IPS-NIHi7 (cell line): ENCODE measurements at regions not wholly inside any gene's neighbourhood (a gene's known extent, or its start where the extent isn't known, plus 50 kb on each side); places are given as distances from the start of the nearest gene placed in this dataset.
"Not testable (repeated sequence)": the region's sequence is repeated elsewhere in the genome, so short reads cannot be mapped to it uniquely, and the experiment has no call there.

ENCODE experiments used
- DNase-seq: peaks from one replicate; pipeline ENCODE4 v3.0.0; 2012; ENCODE audit warnings: mixed read lengths; ENCODE audit errors: extremely low spot score

DNA sequence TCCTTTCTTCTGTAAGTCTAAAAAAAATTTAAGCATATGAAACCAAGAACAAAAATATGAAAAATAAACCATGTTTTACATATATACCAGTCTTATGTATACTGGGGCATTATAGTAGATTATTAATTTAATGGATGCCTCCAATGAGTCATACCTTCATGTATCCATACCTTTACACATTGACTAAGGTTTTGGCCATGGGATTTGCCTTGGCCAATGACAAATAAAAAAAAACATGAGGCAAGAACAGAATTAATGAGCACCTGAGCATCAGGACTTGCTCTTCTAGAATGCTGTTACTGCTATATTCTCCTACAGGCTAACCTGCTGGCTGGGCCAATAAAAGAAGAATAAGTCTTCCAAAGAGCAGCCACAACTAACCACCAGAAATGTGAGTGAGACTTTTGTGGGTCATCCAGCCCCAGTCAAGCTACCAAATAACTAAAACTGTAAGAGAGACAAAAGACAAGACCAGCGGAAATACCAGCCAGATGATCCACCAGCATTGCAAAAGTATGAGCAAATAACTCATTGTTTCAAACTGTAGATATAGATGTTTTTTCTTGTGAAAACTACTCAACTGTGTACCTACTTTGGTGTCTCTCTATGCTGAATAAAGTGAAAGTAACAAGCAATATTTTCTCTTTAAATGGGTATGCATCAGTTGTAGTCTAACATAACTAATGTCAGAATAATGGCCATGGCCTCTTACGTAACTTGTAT, 749.6 kb upstream of the VRK2 start:
- DNase-seq, result no peak

DNA sequence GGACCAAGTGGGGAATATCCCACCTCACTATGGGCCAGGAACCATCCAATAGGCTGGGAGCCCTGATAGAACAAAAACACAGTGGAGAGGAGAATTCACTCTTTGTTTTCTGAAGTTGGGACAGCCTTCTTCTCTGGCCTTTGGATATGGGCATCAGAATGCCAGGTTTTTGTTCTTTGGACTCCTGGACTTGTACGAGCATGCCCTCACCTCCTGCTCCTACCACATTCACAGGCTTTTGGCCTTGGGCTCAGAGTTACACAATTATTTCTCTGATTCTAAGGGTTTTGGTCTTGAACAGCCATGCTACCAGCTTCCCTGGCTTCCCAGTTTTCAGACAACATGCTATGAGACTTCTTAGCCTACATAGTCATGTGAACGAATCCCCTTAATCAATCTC, 732.9 kb upstream of the VRK2 start:
- DNase-seq, result no peak

DNA sequence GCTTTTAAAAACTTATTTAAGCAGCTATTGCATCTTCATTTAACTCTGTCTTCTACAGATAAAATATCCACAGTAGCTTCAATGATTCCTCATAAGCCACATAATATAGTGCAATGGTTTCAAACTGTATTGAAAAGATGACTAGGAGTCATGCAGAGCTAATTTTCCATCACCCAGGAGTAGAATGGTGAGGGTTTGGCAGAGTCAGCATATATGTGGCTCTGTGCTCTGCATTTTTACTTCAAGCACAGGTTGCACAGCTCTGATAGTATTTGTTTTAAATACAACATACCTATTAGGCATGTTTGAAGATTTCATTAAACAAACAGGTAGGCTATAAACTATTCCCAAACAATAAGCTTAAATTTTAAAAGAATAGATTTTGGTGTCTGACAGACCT, 731.9 kb upstream of the VRK2 start:
- DNase-seq, result no peak

DNA sequence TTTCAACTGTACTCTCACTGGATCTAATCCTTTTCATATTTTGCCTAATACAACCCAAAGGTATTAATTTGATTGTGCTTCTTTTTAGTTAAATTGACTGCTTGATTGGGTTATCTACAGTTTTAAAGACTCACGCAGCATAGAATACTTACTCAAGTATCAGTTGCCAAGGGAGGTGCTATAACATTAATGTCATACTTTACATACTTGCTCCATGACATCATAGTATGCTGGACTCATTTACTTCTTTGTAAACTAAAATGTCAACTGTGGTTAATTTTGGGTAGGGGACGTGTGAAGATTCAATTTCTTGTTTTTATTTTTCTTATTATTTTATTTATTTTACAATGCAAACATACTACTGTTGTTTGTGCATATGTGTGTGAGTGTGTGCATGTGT, 716.2 kb upstream of the VRK2 start:
- no peak for DNase-seq

DNA sequence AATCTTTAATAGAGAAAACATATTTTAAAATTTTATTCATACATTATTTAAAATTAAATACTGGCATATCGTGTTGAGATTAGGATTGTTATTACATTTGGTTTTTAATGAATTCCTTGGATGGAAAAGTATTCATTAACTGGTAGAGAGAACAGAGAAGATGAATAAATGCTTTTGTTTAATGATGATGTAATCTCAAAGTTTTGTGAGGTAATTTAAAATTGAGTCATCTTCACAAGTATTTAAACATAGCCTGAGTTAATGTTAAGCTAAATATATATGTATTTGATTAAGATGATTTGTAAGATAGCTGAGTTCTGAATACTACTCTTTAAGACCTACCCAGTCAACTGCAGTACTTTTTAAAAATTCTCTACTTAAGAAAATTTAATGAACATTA, 713.4 kb upstream of the VRK2 start:
- no peak for DNase-seq

DNA sequence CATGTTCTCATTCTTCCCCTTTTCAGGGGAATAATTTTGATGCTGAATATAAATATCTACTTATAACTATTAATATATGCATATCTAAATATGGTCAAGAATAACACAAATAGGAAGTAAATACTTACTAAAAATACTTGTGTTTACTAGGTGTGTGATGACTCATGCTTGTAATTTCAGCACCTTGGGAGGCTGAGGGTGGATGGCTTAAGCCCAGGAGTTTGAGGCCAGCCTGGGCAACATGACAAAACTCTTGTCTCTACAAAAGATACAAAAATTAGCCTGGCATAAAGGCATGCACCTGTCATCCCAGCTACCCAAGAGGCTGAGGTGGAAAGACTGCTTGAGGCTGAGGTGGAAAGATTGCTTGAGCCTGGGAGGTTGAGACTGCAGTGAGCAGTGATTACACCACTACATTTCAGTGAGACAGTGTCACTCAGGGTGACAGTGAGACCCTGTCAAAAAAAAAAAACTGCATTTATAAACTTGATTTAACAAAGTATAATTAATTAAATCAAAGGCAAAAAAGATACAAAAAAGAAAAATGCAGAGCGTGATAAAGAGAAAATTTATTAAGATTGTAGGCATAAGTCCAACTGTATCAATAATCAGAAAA, 703.1 kb upstream of the VRK2 start:
- DNase-seq, result no peak

DNA sequence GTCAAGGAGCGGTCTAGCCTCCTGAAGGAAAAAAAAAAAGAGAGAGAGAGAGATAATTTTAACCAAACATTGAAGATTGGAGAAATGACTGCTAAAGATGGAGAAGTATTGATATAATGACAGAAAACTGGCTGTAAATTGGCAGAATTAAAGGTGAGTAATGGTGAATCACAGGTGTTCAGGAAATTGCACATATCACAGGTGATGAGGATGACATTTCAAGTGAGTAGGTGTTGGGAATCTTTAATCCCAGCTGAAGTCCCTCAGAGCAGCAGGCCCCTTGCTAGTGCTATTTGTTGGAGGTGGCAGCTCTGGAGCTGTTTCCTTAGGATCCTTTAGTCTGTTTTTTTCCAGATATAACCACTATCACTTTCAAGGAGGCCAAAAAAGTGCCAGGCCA, 678.4 kb upstream of the VRK2 start:
- DNase-seq, result no peak

DNA sequence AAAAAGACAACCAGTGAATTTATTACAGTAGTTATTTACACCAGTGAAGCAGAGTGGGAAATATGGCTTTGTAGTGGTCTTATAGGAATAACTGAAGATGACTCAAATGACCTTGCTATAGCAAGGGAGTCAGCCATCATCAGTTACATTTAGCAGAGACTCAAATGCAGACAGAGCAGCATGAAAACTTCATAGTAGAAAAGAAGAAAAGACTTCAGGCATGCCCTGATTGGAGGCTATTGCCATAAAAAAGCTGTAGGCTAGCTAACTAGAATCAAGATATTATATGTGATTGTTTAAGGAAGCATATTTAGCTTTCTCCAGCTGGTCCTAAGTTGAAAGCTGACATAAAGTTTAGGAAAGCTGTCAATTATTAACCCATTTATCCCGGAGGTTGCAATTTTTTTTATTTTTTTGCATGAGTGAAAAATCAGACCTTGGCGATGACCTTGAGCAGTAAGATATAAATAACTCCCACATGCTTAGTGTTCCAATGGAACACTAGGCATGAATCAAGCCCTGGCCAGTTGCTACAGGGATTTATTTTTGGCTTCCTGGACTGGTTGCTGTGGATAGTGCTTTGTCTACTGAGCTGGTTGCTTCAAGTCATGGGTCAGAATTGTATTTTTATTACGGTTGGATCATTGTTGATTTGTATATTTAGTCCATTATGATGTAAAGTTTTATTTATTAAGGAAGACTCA, 675.6 kb upstream of the VRK2 start:
- DNase-seq, result no peak

DNA sequence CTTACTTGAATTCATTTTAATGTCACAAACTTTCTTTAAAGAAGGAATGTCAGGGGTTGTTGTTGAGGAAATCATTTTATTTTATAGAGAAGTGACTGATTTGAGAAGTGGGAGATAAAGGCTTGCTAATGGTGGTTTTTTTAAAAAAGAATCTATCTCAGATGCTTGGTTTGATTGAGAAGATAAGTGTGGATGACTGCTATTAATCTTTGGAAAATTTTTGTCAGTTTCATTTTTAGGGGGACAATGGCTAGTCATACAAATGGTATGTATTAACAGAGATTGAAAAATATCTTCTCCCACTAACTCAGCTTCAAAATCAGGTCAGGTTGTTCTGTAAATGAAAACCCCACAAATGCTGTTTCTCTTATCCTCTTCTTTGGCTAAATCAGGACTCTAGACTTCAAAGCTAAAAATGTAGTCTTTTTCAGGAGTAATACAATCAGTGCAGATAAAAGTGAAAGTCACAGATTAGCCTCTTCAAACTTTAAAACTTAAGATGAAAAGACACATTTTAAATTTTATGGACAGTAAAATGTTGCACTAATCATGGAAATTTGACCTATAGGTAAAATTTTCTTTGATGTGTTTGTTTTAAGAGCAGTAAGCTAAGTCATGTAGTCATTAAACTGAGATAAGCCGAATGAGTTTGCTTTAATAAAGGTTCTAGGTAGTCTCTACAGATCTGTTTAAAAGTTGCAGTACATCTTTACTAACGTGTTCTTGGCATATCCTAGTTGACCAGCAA, 674.2 kb upstream of the VRK2 start:
- DNase-seq, result no peak

DNA sequence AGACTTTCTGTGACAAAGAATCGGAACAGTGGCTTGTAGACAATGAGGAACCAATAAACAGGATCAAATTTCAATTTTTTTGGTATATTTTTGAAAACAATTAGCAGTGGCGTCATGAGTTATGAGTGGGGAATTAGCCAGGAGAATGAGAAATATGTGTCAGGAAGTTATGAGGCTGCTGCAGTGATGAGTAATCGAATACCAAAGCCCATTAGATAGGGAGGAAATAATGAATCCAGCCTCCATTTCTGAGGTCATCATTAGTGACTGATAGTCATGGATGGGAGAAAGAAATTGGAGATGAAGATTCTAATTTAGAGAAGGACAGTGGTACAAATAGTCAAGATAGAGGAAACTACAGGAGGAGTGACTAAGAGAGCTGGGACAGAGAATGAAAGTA, 673.1 kb upstream of the VRK2 start:
- DNase-seq, result no peak

DNA sequence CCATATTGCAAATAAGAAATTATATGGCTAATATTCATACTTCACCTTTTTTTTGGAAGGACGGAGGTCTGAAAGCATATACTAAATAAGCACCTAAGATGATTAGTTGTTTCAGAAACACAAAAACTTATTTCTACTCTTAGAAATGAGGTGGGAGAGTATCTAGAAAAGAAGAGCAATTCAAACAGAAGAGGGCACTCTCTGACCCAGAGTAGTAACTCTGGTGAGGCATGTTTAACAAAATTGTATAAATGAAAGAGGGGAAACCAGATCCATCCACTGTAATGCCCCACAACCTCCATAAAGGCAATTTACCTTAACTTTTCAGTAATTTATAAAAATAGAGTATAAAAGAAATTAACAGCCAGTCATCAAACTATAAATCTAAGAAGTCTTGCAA, 669.6 kb upstream of the VRK2 start:
- no peak for DNase-seq

DNA sequence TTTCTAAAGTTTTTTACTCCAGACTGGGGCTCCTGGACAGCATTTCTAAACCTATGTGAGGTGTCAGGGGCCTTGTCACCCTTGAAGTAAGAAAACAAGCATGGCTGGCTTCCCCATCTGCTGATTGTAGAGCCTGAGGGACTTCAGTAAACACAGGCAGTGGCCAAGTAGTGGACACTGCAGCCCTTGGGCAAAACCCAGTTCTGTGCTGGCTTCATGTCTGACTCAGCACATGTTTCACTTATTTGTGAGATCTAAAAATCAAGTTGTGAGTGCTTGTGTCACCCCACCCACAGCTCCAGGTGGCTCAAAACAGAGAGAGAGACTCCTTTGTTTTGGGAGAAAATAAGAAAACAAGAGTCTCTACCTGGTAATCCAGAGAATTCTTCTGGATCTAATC, 660.3 kb upstream of the VRK2 start:
- DNase-seq, result no peak

DNA sequence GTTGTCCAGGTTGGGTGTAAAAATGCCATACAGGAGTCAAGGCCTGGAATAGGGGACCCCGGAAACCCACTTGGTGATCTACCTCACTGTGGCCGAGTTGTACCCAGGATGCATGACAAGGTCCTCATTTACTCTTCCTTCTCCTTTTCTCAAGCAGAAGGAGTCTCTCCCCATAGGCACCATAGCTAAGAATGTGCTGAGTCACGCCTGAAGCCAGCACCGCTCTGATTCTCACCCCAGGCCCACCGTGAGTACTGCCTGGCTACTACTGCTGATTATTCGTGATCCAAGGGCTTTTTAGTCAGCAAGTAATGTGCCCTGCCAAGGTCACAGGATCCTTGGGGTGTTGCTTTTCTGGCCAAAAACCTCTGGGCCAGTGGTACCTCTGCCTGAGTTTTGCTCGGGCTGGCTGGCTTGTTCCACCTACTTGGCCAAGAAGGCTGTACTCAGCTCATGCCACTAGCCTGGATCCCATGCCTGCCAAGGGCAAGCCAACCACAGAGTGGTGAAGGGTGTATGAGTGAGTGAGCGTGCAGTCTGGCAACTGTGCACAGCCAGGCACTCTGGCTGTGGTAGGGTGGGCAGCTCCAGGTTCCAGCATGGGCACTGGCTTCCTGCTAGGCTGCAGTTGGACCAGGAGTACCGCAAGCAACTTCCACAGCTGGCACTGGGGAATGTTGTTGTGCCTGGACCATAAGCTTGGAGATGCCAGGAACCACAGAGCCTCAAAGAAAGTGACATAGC, 650.1 kb upstream of the VRK2 start:
- no peak for DNase-seq

DNA sequence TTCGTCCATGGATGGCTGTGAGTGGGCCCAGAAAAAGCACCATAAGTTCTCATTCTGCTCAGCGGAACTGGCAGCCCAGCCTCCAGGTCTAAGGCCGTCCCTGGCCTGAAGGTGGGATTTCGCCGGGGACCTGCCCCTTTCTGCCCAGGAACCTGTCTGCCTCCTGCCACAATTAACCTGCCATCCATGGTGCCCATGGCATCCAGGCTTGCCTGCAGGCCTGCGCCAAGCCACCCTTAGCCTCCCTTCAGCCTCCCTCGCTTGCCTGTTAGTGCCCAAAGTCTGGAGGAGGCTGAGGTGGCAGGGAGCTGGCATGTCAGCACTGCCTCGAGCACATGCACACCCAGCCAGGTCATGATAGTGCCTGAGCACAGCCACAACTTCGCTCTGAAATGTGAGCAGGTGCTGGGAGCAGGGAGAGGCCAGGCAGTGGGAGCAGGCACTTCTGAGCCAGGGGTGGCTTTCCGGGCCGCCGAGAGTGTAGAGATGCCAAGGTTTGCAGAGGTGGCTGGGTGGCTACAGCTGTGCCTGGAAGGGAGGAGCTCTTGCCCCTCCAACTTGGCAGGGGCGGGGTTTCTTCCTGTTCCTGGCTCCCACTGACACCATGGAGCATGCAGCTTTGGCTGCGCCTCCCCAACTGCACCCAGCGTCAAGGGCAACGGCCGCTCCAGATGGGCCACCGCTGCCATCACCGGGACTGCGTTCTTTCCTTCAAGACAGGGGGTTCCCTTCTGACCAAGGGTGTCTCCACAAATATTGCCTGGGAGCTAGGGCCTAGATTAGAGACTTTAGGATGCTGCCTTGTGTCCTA, 648.9 kb upstream of the VRK2 start:
- DNase-seq, result no peak

DNA sequence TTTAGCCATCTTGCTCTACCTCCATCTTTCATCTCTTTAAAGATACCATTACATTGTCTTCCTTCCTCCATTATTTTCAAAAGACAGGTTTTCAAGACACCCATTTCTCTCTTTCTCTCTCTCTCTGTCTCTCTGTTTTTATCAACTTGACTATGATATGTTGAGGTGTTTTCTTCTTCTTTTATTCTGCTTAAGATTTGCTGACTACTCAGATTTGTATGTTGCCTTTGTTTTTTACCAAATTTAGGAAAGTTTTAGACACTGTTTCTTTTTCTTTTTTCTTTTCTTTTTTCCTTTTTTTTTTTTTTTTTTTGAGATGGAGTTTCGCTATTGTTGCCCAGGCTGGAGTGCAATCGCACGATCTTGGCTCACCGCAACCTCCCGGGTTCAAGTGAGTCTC, 647.5 kb upstream of the VRK2 start:
- no peak for DNase-seq

DNA sequence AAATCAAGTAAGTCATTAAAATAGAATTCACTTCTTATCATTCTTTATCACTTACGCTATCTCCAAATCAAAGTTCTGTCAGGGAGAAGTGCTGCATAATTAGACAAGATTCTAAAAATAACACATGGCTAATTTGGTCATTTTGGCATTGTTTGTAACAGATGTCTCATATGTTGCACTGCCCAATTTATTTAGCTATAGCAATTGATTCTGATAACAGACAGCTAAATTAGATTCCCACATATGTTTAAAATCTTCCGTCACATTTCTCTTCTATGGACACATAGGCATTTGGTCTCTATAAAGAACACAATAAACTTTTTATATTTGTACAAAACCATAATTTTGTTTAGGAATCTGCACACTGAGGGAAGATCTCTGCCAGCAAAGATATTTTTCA, 644.5 kb upstream of the VRK2 start:
- DNase-seq, result no peak

DNA sequence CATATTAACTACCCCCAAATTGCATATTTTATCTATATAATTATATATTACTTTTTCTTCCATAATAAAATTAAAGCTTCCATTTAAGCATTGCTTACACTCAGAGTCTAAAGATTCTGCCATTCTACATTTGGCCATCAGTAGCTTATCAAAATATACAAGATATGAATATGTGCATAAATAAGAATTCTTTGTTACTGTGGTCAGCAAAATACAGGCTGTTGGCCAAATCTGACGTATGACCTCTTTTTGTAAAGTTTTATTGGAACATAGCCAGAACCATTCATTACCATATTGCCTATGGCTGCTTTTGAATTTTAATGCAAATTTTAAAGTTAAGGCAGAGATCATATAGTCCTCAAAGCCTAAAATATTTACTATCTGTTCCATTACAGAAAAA, 643.9 kb upstream of the VRK2 start:
- DNase-seq, result no peak

DNA sequence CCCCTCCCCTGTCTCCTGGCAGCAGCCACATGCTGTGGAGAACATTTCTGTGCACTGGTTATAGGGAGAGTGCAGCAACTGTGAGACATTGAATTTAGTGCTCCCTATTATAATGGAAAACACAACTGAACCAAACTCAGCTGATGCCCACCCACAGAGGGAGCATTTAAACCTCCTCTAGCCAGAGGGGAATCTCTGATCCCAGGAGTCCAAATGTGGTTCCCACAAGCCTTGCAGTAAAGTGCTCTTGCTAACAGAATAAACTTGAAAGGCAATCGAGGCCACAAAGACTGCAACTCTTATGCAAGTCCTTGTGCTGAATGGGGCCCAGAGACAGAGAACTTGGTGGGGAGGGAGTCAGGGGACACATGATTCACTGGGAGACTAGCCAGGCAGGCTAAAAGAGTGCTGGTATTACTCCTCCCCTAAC, 638.8 kb upstream of the VRK2 start:
- no peak for DNase-seq

DNA sequence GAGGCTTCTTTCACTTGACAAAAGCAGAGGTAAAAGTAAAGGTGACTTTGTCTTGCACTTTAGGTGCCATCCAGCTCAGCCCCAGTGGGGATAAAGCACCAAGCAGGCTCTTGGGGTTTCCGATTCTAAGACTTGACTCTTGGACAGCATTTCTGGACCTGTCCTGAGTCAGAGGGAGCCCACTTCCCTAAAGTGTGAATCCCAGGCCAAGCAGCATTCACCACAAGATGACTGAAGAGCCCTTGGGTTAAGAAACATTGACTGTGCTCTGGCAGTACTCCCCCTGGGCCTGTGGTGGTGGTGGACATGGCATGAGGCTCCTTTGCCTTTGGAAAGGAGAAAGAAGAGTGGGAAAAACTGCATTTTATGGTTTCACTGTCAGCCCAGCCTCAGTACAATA, 638.0 kb upstream of the VRK2 start:
- DNase-seq, result no peak

DNA sequence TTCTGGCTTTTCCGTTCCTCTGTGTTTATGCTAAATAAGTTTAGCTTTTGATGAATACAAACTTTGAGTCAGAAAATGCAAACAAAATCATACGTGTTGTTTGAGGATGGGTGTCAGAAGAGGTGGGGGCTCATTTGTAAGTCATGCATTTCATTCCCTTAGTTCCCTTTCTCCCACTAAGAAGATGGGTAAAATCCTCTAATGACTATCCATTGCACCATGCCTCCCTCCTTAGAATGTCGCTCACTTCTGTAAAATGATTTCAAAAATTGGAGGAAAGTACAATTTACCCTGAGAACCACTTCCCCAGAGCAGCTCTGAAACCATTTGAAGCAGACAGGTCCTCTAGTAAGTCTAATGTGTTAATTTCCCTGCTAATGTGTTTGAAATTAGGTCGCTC, 629.6 kb upstream of the VRK2 start:
- no peak for DNase-seq

DNA sequence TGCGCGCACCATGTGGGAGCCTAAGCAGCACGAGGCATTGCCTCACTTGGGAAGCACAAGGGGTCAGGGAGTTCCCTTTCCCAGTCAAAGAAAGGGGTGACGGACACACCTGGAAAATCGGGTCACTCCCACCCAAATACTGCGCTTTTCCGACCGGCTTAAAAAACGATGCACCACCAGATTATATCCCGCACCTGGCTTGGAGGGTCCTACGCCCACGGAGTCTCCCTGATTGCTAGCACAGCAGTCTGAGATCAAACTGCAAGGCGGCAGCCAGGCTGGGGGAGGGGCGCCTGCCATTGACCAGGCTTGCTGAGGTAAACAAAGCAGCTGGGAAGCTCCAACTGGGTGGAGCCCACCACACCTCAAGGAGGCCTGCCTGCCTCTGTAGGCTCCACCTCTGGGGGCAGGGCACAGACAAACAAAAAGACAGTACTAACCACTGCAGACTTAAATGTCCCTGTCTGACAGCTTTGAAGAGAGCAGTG, 627.7 kb upstream of the VRK2 start:
- not testable (repeated sequence) for DNase-seq
